HL-60/S4 (cell line): ENCODE measurements at regions not wholly inside any gene's neighbourhood (a gene's known extent, or its start where the extent isn't known, plus 50 kb on each side); places are given as distances from the start of the nearest gene placed in this dataset.

Experiments
- in situ Hi-C: fragments of 300-500 bp; cut with MboI; formaldehyde crosslinking; loops from 2 replicates; pipeline ENCODE4 v1.14.3; 2022; ENCODE audit warnings: low sequenced_read_pairs

DNA sequence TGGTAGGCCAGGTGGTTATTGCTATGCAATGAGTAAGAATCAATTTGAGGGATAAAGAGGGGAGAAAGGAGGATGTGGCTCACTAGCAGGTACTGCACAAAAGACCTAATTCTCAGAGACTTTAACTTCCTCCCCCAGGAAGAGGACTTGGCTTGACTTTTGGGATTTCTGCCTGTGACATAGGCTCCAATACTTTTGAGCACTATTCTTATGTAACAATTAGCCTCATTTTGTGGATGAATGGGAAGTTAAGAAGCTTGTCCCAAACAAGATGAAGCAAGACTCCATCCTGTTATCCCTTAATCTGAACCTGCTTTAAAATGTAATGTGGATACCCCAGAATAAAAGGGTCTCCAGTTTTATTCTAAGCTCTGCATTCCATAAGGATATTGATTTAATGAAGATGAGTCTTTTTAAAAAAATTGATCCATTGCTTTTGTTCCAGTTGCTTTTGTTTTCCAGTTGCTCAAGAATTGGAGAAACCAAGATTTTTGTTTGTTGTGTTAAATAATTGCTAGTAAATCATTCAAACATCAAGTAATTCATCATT lies 218.5 kb downstream of the SNX13 start:
- in situ Hi-C loops: no loop called here

DNA sequence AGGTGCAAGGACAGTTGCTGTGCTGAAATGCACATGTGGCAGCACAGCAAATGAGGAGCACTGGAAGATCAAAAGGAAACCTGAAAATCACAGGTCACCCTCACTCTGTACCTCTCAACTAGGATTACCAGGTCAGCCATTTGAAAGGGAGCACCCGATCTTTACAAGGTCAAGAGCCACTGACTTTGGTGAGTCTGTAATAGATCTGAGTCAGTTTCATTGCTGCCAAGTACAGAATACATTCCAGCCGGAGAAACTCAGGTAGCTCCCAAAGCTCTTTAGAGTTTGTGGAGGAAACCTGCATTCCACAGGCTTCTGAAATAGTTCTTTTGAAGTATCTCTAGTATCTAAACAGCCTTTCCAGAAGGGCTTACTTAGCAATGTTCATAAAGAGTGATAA lies 217.5 kb downstream of the SNX13 start:
- in situ Hi-C loops: no loop called here

DNA sequence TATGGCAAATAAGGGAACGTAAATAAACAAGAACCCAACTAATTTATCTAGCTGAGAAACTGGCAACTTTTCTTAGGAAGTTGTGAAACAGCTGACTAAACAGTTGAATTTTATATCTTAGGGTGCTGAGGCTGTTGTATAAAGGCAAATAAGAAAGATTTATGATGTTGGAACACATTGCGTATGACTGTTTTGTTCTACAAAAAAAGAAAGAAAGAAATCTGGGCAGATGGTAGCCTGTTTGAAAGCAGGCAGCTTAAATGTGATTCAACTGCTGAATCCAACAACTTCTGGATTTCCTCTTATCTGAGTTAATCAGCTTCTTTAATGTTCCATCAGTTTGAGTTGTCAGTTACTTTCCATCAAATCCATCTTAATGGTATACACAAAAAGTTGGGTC lies 214.5 kb downstream of the SNX13 start:
- in situ Hi-C loops: no loop called here

DNA sequence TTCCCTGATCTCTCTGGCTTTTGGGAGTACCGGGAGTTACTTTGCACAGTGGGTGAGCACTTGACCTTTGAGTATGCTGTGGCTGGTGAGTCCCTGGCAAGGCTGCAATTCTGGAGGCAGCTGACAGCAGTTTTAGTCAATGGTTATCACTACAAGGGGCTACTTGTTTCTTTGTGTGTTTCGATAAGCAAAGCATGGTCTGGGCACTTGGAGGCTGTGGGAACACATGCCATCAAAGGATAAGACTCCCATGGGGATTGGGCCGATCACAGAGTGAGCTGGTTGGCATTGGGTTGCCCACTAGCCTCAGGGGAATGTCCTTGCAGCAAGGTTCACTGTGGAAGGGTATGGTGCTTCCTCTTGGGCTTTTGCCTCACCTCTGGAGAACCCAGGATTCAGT lies 208.2 kb downstream of the SNX13 start:
- in situ Hi-C loops: no loop called here
